GM21576 (cell line): ENCODE measurements at regions not wholly inside any gene's neighbourhood (a gene's known extent, or its start where the extent isn't known, plus 50 kb on each side); places are given as distances from the start of the nearest gene placed in this dataset.

Experiments
- ATAC-seq: cut with Tn5 transposase; IDR thresholded peaks from one replicate; pipeline ENCODE4 v1.9.1; 2021; ENCODE audit warnings: mild to moderate bottlenecking, moderate library complexity; ENCODE audit not compliant: unreplicated experiment

DNA sequence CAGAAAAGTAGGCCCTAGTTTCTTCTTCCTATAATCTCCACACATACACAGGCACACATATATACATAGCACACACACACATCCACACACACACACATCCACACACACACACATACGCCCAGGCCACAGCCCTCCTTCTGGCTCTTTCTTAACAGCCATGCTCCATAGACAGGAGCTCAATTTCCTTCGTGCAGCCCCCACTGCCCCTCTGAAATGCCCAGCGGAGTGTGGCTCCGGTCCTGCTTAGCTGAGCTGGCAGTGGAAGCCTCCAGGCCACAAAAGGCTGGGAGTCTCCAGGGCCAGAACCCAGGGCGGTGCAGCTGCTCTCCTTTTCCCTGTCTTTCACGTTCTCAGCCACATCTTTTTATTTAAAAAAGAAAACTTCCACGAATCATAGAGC, 282.9 kb upstream of the IGFBP3 start:
- no peak for ATAC-seq

DNA sequence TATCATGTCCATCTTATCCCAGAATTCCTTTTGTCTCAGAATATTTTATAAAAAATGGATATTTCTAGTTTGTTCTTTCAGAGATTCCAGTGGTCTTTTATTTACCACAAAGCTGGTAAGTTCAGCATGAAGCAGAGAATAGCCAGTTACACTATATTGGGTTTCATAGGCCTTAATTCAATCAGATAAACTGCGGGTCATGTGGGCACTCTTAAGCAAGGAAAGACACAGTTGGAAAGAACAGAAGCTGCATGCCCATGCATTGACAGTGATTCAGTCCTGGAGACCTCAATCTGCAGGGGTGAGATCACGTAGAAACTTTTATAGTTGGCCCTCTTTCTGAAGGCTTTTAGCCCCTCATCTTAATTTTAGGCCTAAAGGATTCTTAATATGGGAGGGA, 281.3 kb upstream of the IGFBP3 start:
- no peak for ATAC-seq

DNA sequence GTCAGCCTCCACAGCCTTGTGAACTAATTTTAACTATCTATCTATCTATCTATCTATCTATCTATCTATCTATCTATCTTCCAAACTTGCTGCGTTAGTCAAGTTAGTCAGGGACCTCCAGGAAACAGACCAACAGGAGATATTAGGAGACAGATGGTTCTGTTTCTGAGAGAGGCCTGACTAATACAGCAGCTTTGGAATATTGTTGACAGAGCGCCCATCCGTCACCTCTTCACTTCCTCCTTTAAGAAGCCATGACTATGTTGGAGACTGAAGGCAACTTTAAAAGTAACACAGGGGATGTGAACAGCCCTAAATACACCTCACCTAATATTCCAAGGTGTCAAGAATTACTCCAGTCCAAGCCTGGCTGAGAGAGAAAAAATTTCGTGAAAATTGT, 280.9 kb upstream of the IGFBP3 start:
- ATAC-seq: no peak

DNA sequence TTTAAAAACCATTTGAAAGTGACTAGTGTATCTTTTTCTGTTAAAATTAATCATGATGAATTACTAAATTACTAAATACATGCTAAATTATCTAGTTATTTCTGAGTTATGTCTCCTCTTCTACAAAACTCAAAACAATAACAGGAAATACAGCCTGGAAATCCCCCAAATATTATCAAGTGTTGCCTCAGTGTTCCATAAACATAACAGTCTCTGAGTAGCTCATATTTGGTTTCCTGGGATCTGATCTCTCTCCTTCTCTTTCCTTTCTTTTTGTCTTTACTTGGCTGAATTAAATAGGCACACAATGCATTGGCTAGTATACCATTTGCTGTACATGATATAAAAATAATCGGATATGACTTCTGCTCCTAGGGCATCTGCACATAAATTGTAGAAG, 277.6 kb upstream of the IGFBP3 start:
- ATAC-seq: no peak

DNA sequence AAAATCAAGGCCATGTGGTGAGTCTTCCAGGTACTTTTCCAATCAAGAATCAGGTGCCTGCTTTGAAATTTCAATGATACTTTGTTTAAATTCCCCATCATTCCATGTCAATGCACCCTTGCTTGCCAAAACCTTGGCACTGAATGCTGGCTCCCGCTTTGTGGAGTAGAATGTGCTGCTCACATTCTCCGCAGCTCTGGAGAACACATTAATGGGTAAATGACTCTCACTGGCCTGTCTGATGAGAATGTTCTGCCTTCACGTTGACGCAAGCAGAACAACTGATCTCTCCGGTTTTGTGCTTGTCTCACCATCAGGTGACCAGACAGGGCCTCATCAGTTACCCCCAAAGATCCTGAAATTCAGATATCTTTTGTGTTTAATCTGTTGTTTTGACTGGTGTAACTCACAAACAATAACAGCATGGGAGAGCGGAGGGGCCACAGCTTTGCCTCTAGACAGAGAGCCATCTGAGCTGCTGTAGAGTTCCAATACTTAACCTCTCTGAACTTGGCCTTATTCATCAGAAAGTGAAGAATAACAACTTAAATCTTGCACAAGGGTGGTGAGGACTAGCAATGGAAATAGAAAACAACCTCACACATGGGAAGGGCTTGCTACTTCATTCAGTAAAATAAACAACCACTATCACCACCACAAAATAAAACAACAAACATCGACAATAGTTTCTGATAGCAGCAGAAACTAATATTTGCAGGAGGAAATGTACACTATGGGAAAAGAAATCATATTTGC, 276.9 kb upstream of the IGFBP3 start:
- ATAC-seq: no peak

DNA sequence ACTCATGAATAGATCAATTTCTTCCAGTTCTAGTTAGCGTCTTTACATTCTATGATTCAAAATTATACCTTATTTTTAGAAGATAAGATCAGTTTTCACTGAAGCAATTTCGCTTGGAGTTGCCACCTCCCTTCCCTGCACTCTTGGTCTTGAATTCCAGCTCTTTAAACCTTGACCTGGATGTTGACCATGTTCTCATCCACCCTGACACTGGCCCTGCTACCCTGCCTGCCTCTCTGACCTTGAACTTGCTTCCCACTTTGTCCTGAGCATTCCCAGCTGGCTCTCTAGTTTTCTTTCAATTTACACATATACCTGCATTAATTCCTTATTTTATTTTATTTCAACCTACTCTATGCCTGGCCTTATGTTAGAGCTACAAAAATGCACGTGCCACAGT, 274.9 kb upstream of the IGFBP3 start:
- ATAC-seq: no peak

DNA sequence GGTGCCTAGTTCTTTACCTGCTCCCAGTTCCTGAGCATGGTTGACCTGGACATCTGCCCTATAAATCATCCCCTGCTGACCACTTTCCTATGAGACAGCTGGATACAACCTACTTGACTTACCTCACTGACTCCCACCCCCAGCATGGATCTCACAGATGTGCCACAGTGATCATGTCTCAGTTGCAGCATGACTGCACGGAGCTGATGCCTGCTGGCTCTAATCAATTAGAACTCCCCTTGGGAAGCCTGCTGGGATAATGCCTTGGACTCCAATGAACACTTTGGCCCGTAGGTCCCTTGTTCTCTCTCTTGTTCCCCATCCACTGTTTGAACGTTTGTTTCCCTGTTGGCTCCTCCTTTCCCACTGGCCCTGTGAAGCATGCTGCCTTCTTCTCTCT, 271.2 kb upstream of the IGFBP3 start:
- ATAC-seq: no peak

DNA sequence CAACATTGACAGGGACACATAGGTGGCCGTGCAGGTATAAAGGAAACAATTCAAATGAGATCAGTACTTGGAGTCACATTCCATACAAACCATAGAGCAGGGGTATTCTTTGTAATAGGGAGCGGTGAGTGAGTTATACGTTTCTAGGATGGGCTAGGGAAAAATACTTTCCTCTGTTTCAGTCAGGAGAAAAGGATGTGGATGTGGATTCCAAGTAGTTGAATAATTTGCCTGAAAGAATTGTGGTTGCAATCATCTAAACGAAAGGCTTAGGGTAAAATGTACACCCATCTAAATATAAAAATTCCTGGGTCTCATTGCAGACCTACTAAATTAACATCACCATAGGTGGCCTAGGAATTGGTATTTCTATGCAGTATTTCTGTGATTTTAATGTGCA, 270.7 kb upstream of the IGFBP3 start:
- ATAC-seq: no peak

DNA sequence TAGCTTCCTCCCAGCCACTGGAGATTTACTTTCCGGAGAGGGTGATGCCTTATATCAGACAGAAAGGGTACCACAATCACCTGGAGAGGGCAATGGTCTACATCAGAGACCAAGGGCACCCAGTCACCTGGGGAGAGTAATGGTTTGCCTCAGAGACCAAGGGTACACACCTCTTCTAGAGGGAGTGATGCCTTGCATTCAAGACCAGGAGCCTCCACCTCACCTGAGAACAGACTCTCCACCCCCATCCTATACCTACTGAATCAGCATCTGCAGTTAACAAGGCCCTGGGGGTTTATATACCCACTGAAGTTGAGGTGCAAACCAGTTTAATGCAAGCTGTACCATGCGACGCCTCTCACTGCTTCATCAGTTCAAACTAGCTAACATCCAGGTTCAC, 270.2 kb upstream of the IGFBP3 start:
- ATAC-seq: no peak

DNA sequence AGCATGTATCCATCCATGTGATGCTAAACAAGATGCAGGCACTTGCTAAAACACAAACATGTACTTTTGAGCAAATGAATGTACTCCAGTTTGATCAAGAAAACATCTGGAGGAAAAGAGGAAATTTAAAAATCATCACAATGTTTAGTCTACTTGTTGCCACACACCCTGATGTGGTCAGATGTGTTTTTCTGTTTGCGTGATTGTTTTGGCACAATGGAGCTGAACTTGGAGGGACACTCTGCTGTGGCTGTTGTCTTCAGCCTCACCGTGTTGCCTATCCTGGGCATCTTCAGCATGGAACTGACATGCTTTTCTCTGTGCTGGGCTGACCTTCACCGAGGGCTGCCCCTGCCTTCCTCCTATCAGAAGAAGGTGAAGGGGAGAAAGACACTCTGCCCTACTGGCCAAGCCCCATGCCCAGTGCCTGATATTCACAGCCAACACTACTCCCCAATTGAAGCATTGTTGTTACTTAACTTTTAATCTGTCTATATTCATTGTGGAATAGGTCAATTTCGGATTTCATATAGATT, 268.3 kb upstream of the IGFBP3 start:
- no peak for ATAC-seq

DNA sequence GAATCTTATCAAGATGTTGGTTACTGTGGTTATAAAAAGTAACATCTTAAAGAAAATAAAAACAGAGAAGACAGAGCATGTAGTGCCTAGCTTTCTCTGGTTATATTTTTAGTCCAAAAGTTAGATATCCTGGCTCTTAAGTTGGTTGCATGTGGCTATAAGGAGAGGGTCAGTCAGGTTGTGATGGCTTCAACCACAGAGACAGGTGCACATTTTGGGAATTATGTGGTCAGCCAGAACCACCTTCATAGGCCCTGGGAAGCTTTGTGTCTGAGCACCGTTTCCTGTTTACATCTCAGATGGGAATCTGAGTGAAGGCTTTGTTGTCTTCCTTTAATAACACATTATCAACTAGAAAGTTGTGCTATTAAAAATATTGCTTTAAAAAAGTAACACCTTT, 265.1 kb upstream of the IGFBP3 start:
- no peak for ATAC-seq

DNA sequence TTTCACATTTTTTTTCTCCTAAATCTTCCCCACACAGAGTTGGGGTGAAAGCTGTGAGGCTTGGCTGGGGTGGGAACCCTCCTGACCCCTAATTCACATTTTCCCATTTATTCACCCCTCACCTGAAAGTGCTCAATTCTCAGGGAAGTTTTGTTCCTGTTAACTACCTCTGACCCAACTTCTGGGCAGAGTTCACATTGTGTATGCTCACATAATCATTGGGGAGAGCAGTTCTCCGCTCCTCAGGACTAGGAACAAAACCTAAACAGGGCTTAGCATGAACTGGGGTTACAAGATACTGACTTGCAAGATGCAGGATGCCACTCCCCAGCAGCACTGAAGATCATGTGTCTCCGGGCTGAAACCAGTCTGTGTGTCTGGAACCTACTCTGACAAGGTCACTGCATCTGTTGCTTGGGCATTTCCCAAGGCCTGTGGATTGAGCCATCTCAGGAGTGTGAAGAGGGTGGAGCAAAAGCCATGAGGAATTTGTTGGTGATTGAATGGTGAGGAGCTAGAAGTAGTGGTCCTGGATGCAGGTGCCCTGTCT, 258.1 kb upstream of the IGFBP3 start:
- no peak for ATAC-seq

DNA sequence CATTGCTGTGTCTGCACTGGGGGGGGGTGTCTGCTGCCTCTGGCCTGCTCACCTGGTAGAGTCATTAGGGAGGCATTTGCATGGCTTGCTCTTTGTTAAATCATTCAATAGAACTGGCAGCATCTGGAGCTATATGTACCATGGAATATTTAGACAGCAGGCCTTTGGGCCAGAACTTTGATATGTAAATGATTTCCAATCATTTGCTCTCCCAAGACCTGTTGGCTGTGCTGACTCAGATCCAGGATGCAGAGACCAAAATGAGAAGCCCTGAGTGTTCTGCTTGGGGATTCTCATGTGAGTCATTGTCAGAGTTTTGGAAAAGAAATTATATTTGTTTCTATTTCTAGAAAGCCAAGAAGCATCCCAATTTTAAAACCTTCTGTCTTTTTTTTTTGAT, 257.6 kb upstream of the IGFBP3 start:
- no peak for ATAC-seq

DNA sequence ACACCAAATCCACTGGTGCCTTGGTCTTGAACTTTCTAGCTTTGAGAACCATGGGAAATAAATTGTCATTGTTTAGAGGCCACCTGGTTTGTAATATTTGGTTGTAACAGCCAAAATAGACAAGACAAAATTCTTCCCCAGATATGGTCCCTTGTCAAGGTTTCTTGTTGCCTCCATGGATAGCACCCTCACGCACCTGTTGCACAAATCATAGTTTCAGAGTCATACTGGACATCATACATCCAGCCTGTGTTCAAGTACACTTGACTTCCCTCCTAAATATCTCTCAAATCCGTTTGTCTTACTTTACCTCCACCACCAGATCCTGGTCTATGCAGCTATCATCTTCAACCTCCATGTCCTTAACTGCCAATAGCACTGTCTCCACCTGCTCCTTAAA, 256.7 kb upstream of the IGFBP3 start:
- ATAC-seq: no peak

DNA sequence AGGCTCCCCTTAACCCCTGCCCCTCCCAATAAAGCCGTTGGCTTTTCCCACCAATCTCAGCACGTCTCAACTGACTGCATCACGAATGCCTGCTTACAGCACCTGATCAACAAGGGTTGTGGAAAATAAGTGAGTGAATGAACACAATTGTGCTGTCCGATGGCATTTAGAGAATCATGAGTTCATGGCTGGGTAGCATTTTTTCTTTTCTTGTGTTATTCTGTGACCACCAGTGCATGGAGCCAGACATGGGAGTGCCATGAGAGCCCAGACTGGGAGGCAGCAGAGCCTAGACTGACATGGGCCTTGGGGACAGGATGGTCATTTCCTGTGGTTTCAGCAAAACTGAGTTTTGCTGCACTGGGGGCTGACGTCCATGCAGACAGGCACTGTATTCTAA, 254.1 kb upstream of the IGFBP3 start:
- ATAC-seq: no peak

DNA sequence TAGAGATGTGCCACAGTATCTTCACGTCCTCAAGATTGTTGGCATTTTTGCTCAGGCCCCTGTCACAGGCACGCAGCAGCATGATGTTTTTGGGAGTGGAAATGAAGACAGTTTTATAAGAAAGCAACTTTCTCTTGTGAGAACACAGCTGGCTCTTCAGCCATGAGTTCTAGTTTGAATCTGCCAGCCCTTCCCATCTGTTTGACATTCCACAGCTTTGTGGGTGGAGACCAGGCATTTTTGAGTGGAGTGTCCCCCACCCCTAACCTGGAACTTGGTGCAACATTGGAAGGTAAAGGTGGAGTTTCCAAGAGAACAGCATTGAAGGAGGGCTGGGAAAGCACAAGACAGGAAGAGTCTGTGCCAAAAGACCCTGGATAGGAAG, 253.1 kb upstream of the IGFBP3 start:
- ATAC-seq: no peak

DNA sequence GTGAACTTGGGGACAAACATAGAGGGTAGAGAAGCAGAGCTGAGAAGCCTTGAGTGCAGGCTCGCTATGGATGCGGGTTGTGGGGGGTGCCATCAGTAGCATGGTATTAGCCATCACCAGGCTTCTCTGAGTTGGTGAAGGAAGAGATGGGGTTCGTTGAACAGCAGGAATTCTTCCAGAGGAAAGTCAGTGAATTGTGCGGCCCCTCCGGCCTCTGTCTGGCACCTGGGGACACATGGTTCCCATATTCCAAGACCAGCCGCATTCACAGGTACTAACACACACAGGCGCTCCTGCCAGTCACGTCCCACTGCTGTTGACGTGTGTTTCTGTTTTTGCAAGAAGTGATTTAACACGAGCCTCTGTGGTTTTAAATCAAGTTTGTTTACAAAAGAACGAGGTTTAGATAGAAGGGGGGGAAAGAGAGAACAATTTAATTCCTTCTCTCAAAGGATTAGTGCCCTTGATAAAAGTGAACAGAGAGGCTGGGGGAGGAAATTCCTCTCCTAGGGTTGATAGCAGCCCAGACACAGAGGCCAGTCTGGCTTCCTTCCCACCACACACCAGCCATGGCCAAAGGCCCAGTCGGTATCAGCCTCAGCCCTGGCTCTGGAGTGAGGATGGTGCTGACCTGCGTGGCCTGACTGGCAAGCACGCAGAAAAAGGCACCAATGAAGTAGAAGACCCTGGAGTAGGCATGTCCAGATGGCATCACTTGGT, 252.6 kb upstream of the IGFBP3 start:
- no peak for ATAC-seq

DNA sequence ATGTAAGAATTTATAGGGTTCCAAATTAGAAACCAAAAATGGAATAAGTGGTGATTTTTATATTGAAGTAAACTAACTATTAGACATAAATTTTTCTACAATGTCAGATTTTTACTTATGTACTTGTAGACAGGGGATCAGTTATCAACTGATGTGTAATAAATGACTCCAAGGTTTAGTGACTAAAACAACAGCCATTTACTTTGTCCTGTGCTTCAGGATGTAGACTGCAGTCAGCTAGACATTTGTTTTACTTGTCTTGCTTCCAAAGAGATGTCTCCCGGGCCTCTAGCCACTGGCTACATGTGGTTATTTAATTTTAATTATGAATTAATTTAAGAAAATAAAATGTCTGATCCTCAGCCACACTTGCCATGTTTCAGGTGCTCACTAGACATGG, 249.7 kb upstream of the IGFBP3 start:
- no peak for ATAC-seq

DNA sequence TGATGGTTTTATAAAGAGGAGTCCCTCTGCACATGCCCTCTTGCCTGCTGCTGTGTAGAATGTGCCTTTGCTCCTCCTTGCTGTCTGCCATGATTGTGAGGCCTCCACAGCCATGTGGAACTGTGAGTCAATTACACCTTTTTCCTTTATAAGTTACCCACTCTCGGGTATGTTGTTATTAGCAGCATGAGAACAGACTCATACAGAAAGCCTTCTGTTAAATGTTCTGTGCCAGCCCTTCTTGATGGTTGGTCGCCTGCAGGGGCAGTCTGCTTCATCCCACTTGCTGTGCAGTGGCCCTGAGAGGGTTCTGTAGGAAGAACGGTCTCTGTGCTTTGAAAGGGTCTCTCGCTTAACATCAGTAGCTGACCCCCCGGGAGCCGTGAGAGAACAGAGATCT, 248.9 kb upstream of the IGFBP3 start:
- ATAC-seq: no peak

DNA sequence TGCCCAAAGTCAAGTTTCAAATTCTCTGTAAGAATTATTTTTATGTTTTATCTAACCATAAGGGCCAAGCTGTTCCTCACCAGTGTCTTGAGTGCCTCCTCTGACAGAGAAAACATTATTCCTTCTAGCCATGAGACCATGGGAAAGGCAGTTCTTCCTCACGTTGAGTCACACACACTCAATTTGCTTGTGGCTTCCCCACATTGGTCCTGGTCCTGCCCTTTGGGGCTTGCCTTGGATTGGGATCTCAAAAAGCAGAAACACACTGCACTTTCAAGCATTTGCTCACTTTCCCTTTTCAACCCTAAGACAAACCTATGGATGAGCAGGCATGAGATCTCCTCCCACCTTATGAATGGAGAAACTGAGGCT, 248.3 kb upstream of the IGFBP3 start:
- no peak for ATAC-seq

DNA sequence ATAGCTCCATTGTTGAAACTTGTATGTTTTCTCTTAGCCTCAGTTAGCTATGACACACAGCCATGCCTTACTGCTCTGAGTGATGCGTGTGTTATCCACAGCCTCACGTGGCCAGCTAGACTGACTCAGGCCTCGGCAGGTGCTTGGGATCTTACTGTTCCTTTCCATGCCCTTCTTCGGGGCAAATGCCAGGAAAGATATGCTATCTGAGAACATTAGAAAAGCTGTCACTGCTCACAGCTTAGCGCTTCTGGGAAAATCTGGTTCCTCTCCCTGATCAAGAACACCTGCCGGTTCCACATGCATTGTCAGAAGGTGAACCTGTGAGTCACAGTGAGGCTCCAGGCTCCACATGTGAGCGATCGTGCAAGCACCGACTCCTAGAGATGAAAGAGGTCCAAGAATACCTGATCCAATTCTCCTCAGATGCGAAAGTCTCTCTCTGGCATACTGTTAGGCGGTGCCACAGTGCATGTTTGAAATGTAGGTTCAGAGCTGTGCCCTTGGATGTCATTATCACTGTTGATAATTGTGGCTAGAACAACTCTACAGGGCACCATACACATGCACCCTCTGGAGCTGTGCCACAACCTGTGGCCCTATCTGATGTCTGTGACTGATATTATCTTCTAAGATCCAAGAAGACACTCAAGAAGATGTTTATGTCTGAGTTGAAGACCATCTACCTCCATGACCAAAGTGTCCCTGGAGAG, 247.8 kb upstream of the IGFBP3 start:
- ATAC-seq: no peak

DNA sequence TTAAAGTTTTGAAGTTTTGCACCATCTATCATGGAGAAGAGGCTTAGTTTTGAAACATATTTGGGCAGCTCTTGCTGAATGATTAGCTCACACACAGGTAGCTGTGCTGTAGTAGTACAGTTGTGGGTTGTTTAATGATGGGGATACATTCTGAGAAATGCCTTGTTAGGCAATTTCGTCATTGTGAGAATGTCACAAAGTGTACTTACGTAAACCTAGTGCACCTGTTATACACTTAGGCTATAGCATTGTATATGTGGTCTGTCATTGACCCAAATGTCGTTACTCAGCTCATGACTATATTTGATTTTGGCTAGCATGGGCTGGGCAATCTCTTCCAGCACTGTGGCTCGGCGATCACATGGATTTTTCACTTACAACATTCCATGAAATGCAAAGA, 247.2 kb upstream of the IGFBP3 start:
- no peak for ATAC-seq
